K562 (cell line): ENCODE measurements at regions not wholly inside any gene's neighbourhood (a gene's known extent, or its start where the extent isn't known, plus 50 kb on each side); places are given as distances from the start of the nearest gene placed in this dataset.

Experiments used
- BHLHE40 ChIP-seq: IDR thresholded peaks from 2 replicates; pipeline ENCODE4 v1.6.1; 2011; ENCODE audit warnings: low read length, improper control_type of control experiment
- BRF2 ChIP-seq: IDR thresholded peaks from 3 replicates; pipeline ENCODE4 v1.6.1; 2011; ENCODE audit warnings: borderline replicate concordance, mild to moderate bottlenecking; ENCODE audit not compliant: insufficient read length, insufficient read depth
- C11orf30 ChIP-seq: fragments of 450-650 bp; IDR thresholded peaks from 2 replicates; pipeline ENCODE4 v1.6.1; 2016; ENCODE audit warnings: low read depth, mild to moderate bottlenecking
- CTCF ChIP-seq, 3 experiments: IDR thresholded peaks in 2 of 3; conservative IDR thresholded peaks in 1 of 3; 2 replicates each; pipeline ENCODE4 v1.5.1; 2011 to 2012; ENCODE audit warnings: low read length in 3 of 3, mild to moderate bottlenecking in 3 of 3, control low read depth in 2 of 3, improper control_type of control experiment in 1 of 3, inconsistent platforms in 1 of 3, low read depth in 1 of 3, mixed read lengths in 1 of 3, moderate library complexity in 1 of 3; ENCODE audit not compliant: insufficient read depth in 2 of 3
- EGR1 ChIP-seq: fragments of 450-650 bp; conservative IDR thresholded peaks from 2 replicates; pipeline ENCODE4 v1.6.1; 2017; ENCODE audit warnings: mild to moderate bottlenecking
- MTA3 ChIP-seq: fragments of 450-650 bp; formaldehyde crosslinking; IDR thresholded peaks from 2 replicates; pipeline ENCODE4 v1.6.1; 2017; ENCODE audit warnings: mild to moderate bottlenecking, borderline replicate concordance
- POLR2A ChIP-seq: fragments of 450-650 bp; conservative IDR thresholded peaks from 2 replicates; pipeline ENCODE4 v1.6.1; 2016
- POLR2AphosphoS5 ChIP-seq: IDR thresholded peaks from 2 replicates; pipeline ENCODE4 v1.6.1; 2011; ENCODE audit warnings: mild to moderate bottlenecking, low read depth, low read length, moderate library complexity; ENCODE audit not compliant: control insufficient read depth, insufficient read depth
- PPARD ChIP-seq: fragments of 250-450 bp; sonication (Bioruptor Pico); IDR thresholded peaks from 2 replicates; pipeline ENCODE4 v1.8.0; 2022; ENCODE audit warnings: inconsistent platforms, mild to moderate bottlenecking, moderate library complexity
- RBM34 ChIP-seq: fragments of 200-400 bp; formaldehyde crosslinking; IDR thresholded peaks from 2 replicates; pipeline ENCODE4 v1.6.1; 2018; ENCODE audit warnings: low read length, borderline replicate concordance; ENCODE audit not compliant: insufficient read depth
- SMARCE1 ChIP-seq: fragments of 450-650 bp; IDR thresholded peaks from 2 replicates; pipeline ENCODE4 v1.7.1; 2016; ENCODE audit warnings: mild to moderate bottlenecking
- TAF15 ChIP-seq: fragments of 200-400 bp; formaldehyde crosslinking; IDR thresholded peaks from 2 replicates; pipeline ENCODE4 v1.6.1; 2017; ENCODE audit warnings: mild to moderate bottlenecking, low read depth, low read length, moderate library complexity
- ZNF584 ChIP-seq: fragments of 200-800 bp; sonication (Bioruptor generic); IDR thresholded peaks from 2 replicates; pipeline ENCODE4 v1.6.1; 2016; ENCODE audit warnings: low read depth, mild to moderate bottlenecking, missing genetic modification characterization, missing compliant biosample characterization
- TF ChIP-seq, protein P1 (sequence below): fragments of 250-450 bp; sonication (Bioruptor Pico); IDR thresholded peaks from 2 replicates; pipeline ENCODE4 v1.4.0; 2020; ENCODE audit warnings: mild to moderate bottlenecking, moderate library complexity

- TF ChIP-seq MTA3: no peak
- TF ChIP-seq SMARCE1: no peak
- no peak for TF ChIP-seq CTCF (IDR thresholded peaks at IDR 0.05 in 2 of 3, conservative IDR thresholded peaks at IDR 0.05 in 1 of 3; ENCODE audit: insufficient read depth in 2 of 3, low read depth in 1 of 3, low read length in 3 of 3)
- TF ChIP-seq BRF2: no peak
- TF ChIP-seq PPARD: no peak
- no peak for TF ChIP-seq EGR1
- TF ChIP-seq RBM34: no peak
- TF ChIP-seq POLR2A: no peak
- no peak for TF ChIP-seq TAF15
- TF ChIP-seq, protein P1, sequence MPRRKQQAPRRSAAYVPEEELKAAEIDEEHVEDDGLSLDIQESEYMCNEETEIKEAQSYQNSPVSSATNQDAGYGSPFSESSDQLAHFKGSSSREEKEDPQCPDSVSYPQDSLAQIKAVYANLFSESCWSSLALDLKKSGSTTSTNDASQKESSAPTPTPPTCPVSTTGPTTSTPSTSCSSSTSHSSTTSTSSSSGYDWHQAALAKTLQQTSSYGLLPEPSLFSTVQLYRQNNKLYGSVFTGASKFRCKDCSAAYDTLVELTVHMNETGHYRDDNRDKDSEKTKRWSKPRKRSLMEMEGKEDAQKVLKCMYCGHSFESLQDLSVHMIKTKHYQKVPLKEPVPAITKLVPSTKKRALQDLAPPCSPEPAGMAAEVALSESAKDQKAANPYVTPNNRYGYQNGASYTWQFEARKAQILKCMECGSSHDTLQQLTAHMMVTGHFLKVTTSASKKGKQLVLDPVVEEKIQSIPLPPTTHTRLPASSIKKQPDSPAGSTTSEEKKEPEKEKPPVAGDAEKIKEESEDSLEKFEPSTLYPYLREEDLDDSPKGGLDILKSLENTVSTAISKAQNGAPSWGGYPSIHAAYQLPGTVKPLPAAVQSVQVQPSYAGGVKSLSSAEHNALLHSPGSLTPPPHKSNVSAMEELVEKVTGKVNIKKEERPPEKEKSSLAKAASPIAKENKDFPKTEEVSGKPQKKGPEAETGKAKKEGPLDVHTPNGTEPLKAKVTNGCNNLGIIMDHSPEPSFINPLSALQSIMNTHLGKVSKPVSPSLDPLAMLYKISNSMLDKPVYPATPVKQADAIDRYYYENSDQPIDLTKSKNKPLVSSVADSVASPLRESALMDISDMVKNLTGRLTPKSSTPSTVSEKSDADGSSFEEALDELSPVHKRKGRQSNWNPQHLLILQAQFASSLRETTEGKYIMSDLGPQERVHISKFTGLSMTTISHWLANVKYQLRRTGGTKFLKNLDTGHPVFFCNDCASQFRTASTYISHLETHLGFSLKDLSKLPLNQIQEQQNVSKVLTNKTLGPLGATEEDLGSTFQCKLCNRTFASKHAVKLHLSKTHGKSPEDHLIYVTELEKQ (CRISPR knock-in tag): no peak
- TF ChIP-seq BHLHE40: no peak
- TF ChIP-seq POLR2AphosphoS5: no peak
- no peak for TF ChIP-seq C11orf30
- no peak for TF ChIP-seq ZNF584
These were observed 1866.8 kb downstream of the MRPL39 start for GRCh38 chr21:23740463-23740862.
